ENCODE measurements at regions not wholly inside any gene's neighbourhood (a gene's known extent, or its start where the extent isn't known, plus 50 kb on each side); places are given as distances from the start of the nearest gene placed in this dataset.
A peak's percentile ranks its signal among the peaks of the same experiment; 100 is the strongest.
"Not testable (repeated sequence)": the region's sequence is repeated elsewhere in the genome, so short reads cannot be mapped to it uniquely, and the experiment has no call there.

GRCh38 chrX:51159378-51159777, 173.2 kb upstream of the NUDT10 start:
- no CpG with 5 or more reads among the region's 1 CpG for WGBS, 2 experiments (ENCODE audit: extremely low coverage in 1 of 2, insufficient coverage in 1 of 2, insufficient read length in 1 of 2, insufficient replicate concordance in 2 of 2, low coverage in 1 of 2, low lambda C conversion rate in 2 of 2, missing lambda C conversion rate in 1 of 2)
- H3K9ac ChIP-seq (replicated peaks in 1 of 4; ENCODE audit: extremely low read depth in 1 of 4, low read depth in 3 of 4, low read length in 3 of 4); H2BK20ac ChIP-seq (ENCODE audit: low read length); H3K4me1 ChIP-seq (replicated peaks in 1 of 4; ENCODE audit: control insufficient read depth in 3 of 4, insufficient read depth in 4 of 4, low read length in 3 of 4); H2BK5ac ChIP-seq (ENCODE audit: low read depth, low read length); H3K36me3 ChIP-seq (ENCODE audit: control insufficient read depth in 2 of 4, insufficient read depth in 4 of 4, low read length in 3 of 4); H3K79me2 ChIP-seq (ENCODE audit: control insufficient read depth in 1 of 2, insufficient read depth in 2 of 2, low read length in 2 of 2); H4K91ac ChIP-seq (replicated peaks; ENCODE audit: insufficient read length, low read length); H2AK5ac ChIP-seq (ENCODE audit: low read depth, low read length); H3K14ac ChIP-seq (ENCODE audit: insufficient read length); DNase-seq (ENCODE audit: low read depth in 1 of 2, low spot score in 2 of 2); H3K23ac ChIP-seq (ENCODE audit: insufficient read length); POLR2A ChIA-PET (ENCODE audit: partially characterized antibody); H2BK120ac ChIP-seq (replicated peaks; ENCODE audit: low read depth, low read length); H3K79me1 ChIP-seq (ENCODE audit: low read depth, low read length); H4K20me1 ChIP-seq (replicated peaks in 1 of 2; ENCODE audit: control insufficient read depth in 1 of 2, insufficient read depth in 2 of 2, low read length in 2 of 2); H2BK15ac ChIP-seq (ENCODE audit: low read length); H4K5ac ChIP-seq (ENCODE audit: insufficient read length, low read depth, low read length); H3K27ac ChIP-seq (ENCODE audit: low read depth, low read length); H4K8ac ChIP-seq (ENCODE audit: extremely low read depth, insufficient read depth, low read length); H3K9me3 ChIP-seq (ENCODE audit: insufficient read depth in 2 of 2, low read depth in 1 of 2, low read length in 1 of 2); CTCF ChIA-PET (ENCODE audit: partially characterized antibody); H3K4ac ChIP-seq (replicated peaks; ENCODE audit: insufficient read length, low read depth, low read length); H2AFZ ChIP-seq (ENCODE audit: low read length); H2BK12ac ChIP-seq (ENCODE audit: low read depth, low read length); H3K18ac ChIP-seq (ENCODE audit: extremely low read depth, low read length); H3K27me3 ChIP-seq (replicated peaks in 1 of 4; ENCODE audit: control insufficient read depth in 3 of 4, extremely low read depth in 1 of 4, insufficient read depth in 3 of 4, low read length in 3 of 4); H3K4me3 ChIP-seq (ENCODE audit: extremely low read depth in 1 of 4, insufficient read depth in 2 of 4, low read depth in 3 of 4, low read length in 4 of 4); H3K23me2 ChIP-seq (ENCODE audit: low read depth, low read length); H3K56ac ChIP-seq (replicated peaks; ENCODE audit: insufficient read length, low read depth, low read length); H3K4me2 ChIP-seq (ENCODE audit: insufficient read depth in 1 of 2, low read depth in 2 of 2, low read length in 2 of 2): not testable (repeated sequence)
- peak; percentile 65 for FAIRE-seq

Measured in H1 (cell line).